GM12878 (cell line): ENCODE measurements at regions not wholly inside any gene's neighbourhood (a gene's known extent, or its start where the extent isn't known, plus 50 kb on each side); places are given as distances from the start of the nearest gene placed in this dataset.

Experiments
- BACH1 ChIP-seq: fragments of 450-650 bp; IDR thresholded peaks from 2 replicates; pipeline ENCODE4 v1.6.1; 2017; ENCODE audit warnings: mild to moderate bottlenecking, borderline replicate concordance
- BRCA1 ChIP-seq: IDR thresholded peaks from 2 replicates; pipeline ENCODE4 v1.6.1; 2011; ENCODE audit warnings: low read depth, low read length, improper control_type of control experiment
- EGR1 ChIP-seq, 2 experiments: IDR thresholded peaks; 1 replicate in 1 of 2; 2 replicates in 1 of 2; pipeline ENCODE4 v1.6.1; 2011 to 2012; ENCODE audit warnings: low read depth in 2 of 2, low read length in 2 of 2, borderline replicate concordance in 1 of 2, mild to moderate bottlenecking in 1 of 2, moderate library complexity in 1 of 2
- IRF3 ChIP-seq: fragments of 450-650 bp; IDR thresholded peaks from 2 replicates; pipeline ENCODE4 v1.6.1; 2014; ENCODE audit warnings: mild to moderate bottlenecking
- JUNB ChIP-seq: IDR thresholded peaks from 2 replicates; pipeline ENCODE4 v1.6.1; 2016; ENCODE audit warnings: antibody characterized with exemption, mild to moderate bottlenecking
- MEF2B ChIP-seq: fragments of 450-650 bp; IDR thresholded peaks from 2 replicates; pipeline ENCODE4 v1.6.1; 2018; ENCODE audit warnings: mild to moderate bottlenecking, moderate library complexity; ENCODE audit not compliant: partially characterized antibody, poor library complexity, severe bottlenecking
- NBN ChIP-seq: fragments of 450-650 bp; IDR thresholded peaks from 2 replicates; pipeline ENCODE4 v1.6.1; 2016
- POU2F2 ChIP-seq: IDR thresholded peaks from 3 replicates; pipeline ENCODE4 v1.6.1; 2011; ENCODE audit warnings: low read depth, mild to moderate bottlenecking, low read length, borderline replicate concordance
- RELA ChIP-seq: fragments of 450-650 bp; IDR thresholded peaks from 2 replicates; pipeline ENCODE4 v1.8.0; 2014; ENCODE audit warnings: borderline replicate concordance; ENCODE audit not compliant: partially characterized antibody
- RFX5 ChIP-seq: IDR thresholded peaks from 2 replicates; pipeline ENCODE4 v1.6.1; 2011; ENCODE audit warnings: low read depth, low read length, improper control_type of control experiment
- SREBF2 ChIP-seq: IDR thresholded peaks from 2 replicates; pipeline ENCODE4 v1.6.1; 2012; ENCODE audit warnings: mild to moderate bottlenecking, low read length
- ZBTB40 ChIP-seq: fragments of 450-650 bp; IDR thresholded peaks from 2 replicates; pipeline ENCODE4 v1.6.1; 2016; ENCODE audit warnings: mild to moderate bottlenecking, moderate library complexity, borderline replicate concordance
- ZNF622 ChIP-seq: fragments of 450-650 bp; IDR thresholded peaks from 2 replicates; pipeline ENCODE4 v1.6.1; 2017; ENCODE audit warnings: mild to moderate bottlenecking, inconsistent platforms
- TF ChIP-seq, protein P1 (sequence below): IDR thresholded peaks from 2 replicates; pipeline ENCODE4 v1.6.1; 2011; ENCODE audit warnings: borderline replicate concordance, low read depth, mild to moderate bottlenecking, moderate library complexity, low read length; ENCODE audit not compliant: insufficient read depth, poor library complexity, severe bottlenecking
- TF ChIP-seq, protein P2 (sequence below): IDR thresholded peaks from 2 replicates; pipeline ENCODE4 v1.6.1; 2012; ENCODE audit warnings: improper control_type of control experiment, low read depth, low read length; ENCODE audit not compliant: insufficient replicate concordance

GRCh38 chr11:32529994-32530588 lies 53.5 kb upstream of the EIF3M start (continued):
- TF ChIP-seq ZBTB40 (no peak), IRF3 (no peak), RELA (peak; percentile 37), JUNB (peak; percentile 90), SREBF2 (no peak), POU2F2 (no peak), EGR1 (IDR thresholded peaks at IDR 0.05; ENCODE audit: borderline replicate concordance in 1 of 2, low read depth in 2 of 2, low read length in 2 of 2) (no peak), ZNF622 (no peak), MEF2B (peak; percentile 95), NBN (peak; percentile 78; the same call in 1 of the 2 replicates), RFX5 (no peak), BACH1 (peak; percentile 16; the same call in 1 of the 2 replicates), BRCA1 (no peak)
- TF ChIP-seq, protein P1, sequence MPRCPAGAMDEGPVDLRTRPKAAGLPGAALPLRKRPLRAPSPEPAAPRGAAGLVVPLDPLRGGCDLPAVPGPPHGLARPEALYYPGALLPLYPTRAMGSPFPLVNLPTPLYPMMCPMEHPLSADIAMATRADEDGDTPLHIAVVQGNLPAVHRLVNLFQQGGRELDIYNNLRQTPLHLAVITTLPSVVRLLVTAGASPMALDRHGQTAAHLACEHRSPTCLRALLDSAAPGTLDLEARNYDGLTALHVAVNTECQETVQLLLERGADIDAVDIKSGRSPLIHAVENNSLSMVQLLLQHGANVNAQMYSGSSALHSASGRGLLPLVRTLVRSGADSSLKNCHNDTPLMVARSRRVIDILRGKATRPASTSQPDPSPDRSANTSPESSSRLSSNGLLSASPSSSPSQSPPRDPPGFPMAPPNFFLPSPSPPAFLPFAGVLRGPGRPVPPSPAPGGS: no peak
- TF ChIP-seq, protein P2, sequence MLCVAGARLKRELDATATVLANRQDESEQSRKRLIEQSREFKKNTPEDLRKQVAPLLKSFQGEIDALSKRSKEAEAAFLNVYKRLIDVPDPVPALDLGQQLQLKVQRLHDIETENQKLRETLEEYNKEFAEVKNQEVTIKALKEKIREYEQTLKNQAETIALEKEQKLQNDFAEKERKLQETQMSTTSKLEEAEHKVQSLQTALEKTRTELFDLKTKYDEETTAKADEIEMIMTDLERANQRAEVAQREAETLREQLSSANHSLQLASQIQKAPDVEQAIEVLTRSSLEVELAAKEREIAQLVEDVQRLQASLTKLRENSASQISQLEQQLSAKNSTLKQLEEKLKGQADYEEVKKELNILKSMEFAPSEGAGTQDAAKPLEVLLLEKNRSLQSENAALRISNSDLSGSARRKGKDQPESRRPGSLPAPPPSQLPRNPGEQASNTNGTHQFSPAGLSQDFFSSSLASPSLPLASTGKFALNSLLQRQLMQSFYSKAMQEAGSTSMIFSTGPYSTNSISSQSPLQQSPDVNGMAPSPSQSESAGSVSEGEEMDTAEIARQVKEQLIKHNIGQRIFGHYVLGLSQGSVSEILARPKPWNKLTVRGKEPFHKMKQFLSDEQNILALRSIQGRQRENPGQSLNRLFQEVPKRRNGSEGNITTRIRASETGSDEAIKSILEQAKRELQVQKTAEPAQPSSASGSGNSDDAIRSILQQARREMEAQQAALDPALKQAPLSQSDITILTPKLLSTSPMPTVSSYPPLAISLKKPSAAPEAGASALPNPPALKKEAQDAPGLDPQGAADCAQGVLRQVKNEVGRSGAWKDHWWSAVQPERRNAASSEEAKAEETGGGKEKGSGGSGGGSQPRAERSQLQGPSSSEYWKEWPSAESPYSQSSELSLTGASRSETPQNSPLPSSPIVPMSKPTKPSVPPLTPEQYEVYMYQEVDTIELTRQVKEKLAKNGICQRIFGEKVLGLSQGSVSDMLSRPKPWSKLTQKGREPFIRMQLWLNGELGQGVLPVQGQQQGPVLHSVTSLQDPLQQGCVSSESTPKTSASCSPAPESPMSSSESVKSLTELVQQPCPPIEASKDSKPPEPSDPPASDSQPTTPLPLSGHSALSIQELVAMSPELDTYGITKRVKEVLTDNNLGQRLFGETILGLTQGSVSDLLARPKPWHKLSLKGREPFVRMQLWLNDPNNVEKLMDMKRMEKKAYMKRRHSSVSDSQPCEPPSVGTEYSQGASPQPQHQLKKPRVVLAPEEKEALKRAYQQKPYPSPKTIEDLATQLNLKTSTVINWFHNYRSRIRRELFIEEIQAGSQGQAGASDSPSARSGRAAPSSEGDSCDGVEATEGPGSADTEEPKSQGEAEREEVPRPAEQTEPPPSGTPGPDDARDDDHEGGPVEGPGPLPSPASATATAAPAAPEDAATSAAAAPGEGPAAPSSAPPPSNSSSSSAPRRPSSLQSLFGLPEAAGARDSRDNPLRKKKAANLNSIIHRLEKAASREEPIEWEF: no peak
